ENCODE measurements at regions not wholly inside any gene's neighbourhood (a gene's known extent, or its start where the extent isn't known, plus 50 kb on each side); places are given as distances from the start of the nearest gene placed in this dataset.
"Not testable (repeated sequence)": the region's sequence is repeated elsewhere in the genome, so short reads cannot be mapped to it uniquely, and the experiment has no call there.

- not testable (repeated sequence) for DNase-seq
These were observed 933.6 kb upstream of the FOXG1 start for GRCh38 chr14:27833001-27833400.

DNA sequence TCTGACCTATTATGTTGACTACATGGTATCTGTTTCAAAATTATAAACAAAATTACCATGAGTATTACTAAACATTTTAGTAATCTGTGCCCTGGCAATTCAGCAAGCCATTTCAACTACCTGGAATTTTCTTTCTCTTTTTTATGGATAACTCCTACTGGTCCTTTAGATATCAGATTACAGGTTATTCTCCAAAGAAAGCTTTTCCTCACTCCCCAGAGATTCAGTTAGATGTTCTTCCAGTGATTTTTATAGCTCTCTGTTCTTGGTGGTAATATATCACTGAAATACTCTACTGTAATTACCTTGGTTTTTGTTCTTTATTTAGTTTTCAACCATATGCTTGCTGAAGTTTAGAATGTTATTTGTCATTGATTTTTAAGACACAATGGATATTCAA is 930.2 kb upstream of the FOXG1 start:
- DNase-seq, result no peak

- no peak for DNase-seq
These were observed 921.2 kb upstream of the FOXG1 start for GRCh38 chr14:27845241-27845850.

GRCh38 chr14:27845902-27846301 is 920.7 kb upstream of the FOXG1 start:
- DNase-seq, result no peak

- not testable (repeated sequence) for DNase-seq
These were observed 919.1 kb upstream of the FOXG1 start for GRCh38 chr14:27847480-27847879.

- not testable (repeated sequence) for DNase-seq
These were observed 917.4 kb upstream of the FOXG1 start for GRCh38 chr14:27849193-27849592.

GRCh38 chr14:27862684-27863083 is 903.9 kb upstream of the FOXG1 start:
- DNase-seq, result no peak

DNA sequence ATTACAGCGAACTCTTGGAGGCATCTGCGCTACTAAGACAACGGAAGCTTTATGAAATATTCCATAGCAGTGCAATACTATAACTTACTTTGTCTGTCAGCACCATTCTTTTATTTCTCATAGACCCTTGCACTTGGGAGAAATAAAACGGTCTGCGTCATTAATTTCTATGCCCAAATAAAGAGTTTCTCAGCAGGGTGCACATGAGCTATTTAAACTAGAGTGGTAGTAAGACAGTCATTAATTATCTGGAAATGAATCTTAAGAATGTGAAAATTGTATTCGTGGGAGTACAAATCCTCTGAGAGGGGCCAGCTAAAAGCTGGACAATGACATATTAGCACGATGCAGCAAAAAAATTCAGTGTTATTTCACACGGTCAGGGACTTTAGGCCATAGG is 903.4 kb upstream of the FOXG1 start:
- DNase-seq, result no peak

DNA sequence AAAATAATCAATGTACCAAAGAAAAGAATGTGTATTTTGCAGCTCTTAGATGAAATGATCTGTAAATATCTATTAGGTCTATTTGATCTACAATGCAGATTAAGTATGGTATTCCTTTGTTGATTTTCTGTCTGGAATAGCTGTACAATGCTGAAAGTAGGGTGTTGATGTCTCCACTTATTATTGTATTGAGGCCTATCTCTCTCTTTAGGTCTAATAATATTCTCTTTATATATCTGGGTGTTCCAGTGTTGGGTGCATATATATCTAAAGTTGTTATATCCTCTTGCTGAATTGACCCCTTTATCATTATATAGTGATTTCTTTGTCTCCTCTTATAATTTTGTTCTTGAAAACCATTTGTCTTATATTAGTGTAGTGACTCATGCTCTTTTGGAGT is 885.5 kb upstream of the FOXG1 start:
- DNase-seq, result no peak

DNA sequence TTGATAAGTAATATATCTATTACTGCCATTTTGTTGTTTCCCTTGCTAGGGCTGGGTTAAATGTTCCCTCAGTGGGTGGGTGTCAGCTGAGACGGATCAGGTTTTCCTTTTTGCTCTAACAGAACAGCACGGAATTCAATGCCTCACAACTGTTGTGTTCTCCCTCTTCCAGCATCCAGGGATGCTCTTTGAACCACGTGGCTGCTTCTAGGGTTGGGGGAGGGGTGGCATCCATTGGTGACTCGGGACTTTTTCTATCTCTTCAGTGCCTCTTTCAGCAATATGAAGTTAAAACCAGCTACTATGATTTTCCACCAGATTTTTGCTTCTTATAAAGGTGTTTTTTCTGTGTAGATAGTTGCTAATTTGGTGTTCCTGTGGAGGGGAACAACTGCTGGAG is 884.9 kb upstream of the FOXG1 start:
- DNase-seq, result no peak

- DNase-seq, result no peak
These were observed 880.3 kb upstream of the FOXG1 start for GRCh38 chr14:27886256-27886655.

GRCh38 chr14:27890259-27890658 is 876.3 kb upstream of the FOXG1 start:
- DNase-seq, result no peak

DNA sequence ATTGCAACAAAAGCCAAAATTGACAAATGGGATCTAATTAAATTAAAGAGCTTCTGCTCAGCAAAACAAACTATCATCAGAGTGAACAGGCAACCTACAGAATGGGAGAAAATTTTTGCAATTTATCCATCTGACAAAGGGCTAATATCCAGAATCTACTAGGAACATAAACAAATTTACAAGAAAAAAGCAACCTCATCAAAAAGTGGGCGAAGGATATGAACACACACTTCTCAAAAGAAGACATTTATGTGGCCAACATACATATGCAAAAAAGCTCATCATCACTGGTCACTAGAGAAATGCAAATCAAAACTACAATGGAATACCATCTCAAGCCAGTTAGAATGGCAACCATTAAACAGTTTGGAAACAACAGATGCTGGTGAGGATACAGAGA is 858.1 kb upstream of the FOXG1 start:
- not testable (repeated sequence) for DNase-seq

DNA sequence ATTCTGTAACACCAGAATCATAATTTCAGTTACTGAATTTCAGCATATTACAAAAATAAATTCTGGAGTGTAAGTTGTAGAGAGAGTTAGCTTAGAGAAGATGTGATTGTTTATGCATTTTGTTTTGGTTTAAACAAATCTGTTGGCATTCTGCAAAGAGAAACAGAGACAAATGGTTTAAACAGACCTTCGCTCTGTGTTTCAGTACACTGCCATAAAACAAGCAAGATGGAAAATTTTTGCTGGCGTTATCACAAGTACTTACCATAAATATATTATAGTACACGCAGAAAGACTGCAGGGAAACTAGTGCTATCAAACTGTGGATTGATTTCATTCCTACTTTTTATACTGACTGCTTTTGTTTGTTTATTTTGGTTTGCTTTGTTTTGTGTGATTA is 850.3 kb upstream of the FOXG1 start:
- DNase-seq, result no peak

DNA sequence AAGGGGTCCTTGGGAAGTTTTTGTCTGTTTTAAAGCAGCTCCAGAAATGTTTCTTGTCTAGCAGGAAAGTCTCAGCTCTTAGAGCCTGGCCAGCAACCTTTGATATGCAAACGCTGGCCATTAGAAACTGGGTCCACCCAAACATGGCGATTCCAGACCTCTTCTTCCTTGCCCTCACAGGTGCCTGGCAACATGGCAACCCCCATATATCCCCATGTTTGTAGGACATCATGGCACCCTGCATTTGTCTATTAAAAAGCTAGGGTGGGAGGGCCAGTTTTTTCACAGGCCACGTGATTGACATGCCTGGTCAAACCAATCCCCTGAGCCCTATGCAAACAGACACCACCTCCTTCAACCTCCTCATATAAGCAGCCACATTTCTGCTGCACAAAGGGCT is 848.7 kb upstream of the FOXG1 start:
- no peak for DNase-seq

- DNase-seq, result no peak
These were observed 839.1 kb upstream of the FOXG1 start for GRCh38 chr14:27927519-27927918.

GRCh38 chr14:27929797-27930347 is 836.7 kb upstream of the FOXG1 start:
- DNase-seq, result no peak

GRCh38 chr14:27938392-27938791 is 828.2 kb upstream of the FOXG1 start:
- no peak for DNase-seq

DNA sequence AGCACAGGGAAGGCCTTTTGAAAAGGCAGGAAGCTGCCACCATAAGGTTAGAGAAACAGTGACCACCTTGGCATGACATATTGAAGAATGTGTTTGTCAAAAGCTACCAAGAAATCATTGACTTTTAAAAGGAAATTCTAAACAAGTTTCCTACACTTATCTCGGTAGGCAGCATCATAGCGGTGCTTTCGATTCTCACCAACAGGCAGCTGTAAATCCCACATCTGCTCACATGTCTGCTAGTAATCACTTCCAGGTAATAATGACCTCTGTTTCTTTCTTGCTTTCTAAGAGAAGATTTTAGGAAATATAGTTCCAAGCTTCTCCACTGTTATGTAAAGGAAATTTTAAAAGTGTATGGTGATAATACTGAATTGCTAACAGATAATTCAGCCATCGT is 821.1 kb upstream of the FOXG1 start:
- DNase-seq, result no peak

- DNase-seq, result no peak
These were observed 807.8 kb upstream of the FOXG1 start for GRCh38 chr14:27958757-27959156.

GRCh38 chr14:27995691-27996090 is 770.9 kb upstream of the FOXG1 start:
- DNase-seq, result peak; percentile 92 to 94

- no peak for DNase-seq
These were observed 765.6 kb upstream of the FOXG1 start for GRCh38 chr14:28001002-28001401.

- no peak for DNase-seq
These were observed 753.8 kb upstream of the FOXG1 start for GRCh38 chr14:28012629-28013415.

- no peak for DNase-seq
These were observed 746.5 kb upstream of the FOXG1 start for GRCh38 chr14:28020112-28020511.

Measured in SHP77 (cell line).